ENCODE measurements at regions not wholly inside any gene's neighbourhood (a gene's known extent, or its start where the extent isn't known, plus 50 kb on each side); places are given as distances from the start of the nearest gene placed in this dataset.
A peak's percentile ranks its signal among the peaks of the same experiment; 100 is the strongest.

DNA sequence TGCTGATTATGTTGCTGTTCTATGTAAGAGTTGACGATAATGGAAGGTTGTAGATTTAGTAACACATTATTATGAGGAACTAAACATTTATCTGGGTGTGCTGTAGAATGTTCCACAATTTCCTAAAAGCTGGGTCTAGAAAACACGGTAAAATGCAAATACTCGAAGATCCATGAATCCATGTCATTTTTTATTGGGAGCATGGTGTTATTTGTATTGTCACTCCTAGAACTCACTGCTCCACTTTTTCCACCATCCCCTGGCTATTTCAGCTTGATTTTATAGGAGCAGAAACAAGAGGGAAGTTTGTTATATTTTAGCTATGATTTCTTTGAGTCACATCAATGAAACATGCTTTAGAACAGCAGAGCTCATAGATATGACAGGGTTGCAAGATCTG, 155.0 kb upstream of the ANK2 start:
- no peak overlapping the region for H3K4me3 ChIP-seq (replicated peaks in 1 of 2; ENCODE audit: low read depth in 2 of 2, low read length in 2 of 2)
- no peak for DNase-seq (ENCODE audit: low read depth in 2 of 2)
- TF ChIP-seq, protein P1, sequence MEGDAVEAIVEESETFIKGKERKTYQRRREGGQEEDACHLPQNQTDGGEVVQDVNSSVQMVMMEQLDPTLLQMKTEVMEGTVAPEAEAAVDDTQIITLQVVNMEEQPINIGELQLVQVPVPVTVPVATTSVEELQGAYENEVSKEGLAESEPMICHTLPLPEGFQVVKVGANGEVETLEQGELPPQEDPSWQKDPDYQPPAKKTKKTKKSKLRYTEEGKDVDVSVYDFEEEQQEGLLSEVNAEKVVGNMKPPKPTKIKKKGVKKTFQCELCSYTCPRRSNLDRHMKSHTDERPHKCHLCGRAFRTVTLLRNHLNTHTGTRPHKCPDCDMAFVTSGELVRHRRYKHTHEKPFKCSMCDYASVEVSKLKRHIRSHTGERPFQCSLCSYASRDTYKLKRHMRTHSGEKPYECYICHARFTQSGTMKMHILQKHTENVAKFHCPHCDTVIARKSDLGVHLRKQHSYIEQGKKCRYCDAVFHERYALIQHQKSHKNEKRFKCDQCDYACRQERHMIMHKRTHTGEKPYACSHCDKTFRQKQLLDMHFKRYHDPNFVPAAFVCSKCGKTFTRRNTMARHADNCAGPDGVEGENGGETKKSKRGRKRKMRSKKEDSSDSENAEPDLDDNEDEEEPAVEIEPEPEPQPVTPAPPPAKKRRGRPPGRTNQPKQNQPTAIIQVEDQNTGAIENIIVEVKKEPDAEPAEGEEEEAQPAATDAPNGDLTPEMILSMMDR (IDR thresholded peaks at IDR 0.05; ENCODE audit: low read depth, low read length): no peak

DNA sequence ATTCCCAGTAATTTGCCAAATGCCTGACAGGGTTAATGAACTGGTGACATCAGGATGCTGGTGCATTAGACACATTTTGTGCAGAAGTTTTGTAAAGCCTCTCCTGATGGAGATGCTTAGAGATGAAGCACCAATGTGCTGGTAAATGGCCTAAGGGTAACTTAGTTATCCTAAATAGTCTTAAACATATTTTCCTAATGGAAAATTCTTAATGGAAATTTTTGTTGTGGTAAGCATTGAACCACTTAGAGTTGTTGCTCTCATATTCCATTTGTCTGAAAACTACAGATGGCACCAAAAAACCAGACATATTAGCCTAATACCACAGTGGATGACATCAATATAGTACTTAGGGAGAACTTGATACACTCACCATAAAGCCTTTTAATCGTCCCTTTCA, 154.5 kb upstream of the ANK2 start:
- H3K4me3 ChIP-seq (replicated peaks in 1 of 2; ENCODE audit: low read depth in 2 of 2, low read length in 2 of 2): no peak overlapping the region
- DNase-seq (ENCODE audit: low read depth in 2 of 2): no peak
- TF ChIP-seq, protein P1 (IDR thresholded peaks at IDR 0.05; ENCODE audit: low read depth, low read length): no peak

DNA sequence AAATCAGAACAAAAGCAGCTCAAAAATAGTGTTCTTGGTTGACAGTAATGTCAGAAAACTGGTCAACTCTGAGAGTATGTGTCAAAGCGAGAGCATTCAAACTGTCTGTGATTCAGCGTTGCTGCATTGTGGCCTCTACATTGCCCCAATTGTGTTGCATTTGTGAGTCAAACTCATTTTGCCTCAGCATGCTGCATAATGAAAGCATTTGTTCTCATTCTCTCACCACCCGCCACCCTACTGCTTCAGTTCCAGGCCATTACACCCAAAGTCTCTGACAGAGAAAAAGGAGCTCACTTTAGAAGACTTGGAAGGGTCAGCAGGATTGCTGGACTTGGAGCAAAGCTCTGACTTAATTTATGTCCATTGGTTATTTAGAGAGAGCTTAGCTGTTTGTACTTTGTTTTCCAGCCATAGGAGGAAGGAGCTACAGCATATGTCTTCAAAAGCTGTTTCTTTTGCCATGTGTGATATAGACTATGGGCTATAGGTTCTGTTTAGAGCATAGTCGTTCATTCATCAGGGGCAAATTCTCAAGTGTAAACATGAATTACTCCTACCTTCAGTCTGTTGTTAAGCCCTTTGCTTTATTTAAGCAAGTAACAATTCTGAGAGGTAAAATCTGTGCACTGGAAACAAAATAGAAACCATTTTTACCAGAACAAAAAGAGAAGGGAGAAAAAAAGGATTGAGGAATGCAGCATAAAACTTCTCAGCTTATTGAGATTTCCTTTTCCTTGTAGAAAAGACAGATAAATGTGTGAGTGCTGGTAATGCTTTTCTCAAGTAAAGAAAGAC, 153.4 kb upstream of the ANK2 start:
- DNase-seq (ENCODE audit: low read depth in 2 of 2): peak in 1 of 2 donors; percentile 38
- H3K4me3 ChIP-seq (replicated peaks in 1 of 2; ENCODE audit: low read depth in 2 of 2, low read length in 2 of 2): no peak overlapping the region
- TF ChIP-seq, protein P1 (IDR thresholded peaks at IDR 0.05; ENCODE audit: low read depth, low read length): no peak

DNA sequence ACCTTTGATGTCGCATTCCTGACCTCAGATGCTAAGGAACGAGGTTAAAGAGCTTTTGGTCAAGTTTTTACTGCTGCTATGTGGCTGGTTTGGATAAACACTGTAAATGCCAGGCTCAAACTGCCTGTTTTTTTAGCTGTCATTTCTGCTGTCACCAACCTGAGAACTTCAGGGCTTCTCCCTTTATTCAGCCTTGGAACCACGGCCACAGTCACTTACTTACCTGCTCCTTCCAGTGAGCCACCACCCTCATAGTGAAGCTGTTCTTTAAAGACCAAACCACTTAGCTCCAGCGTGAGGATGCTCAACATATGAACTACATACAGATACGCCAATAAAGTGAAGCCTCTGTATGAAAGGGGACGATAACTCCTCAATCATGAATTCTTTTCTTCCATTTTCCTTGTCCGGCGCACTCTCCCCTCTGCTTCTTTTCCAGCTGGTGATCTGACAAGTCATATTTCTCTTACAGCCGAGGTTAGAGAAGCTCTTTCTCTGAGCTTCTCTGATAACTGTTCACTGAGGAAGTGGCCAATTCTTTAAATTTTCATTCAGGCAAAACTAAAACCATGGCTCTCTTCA, 152.8 kb upstream of the ANK2 start:
- TF ChIP-seq, protein P1 (IDR thresholded peaks at IDR 0.05; ENCODE audit: low read depth, low read length): no peak
- no peak for DNase-seq (ENCODE audit: low read depth in 2 of 2)
- H3K4me3 ChIP-seq (replicated peaks in 1 of 2; ENCODE audit: low read depth in 2 of 2, low read length in 2 of 2): no peak overlapping the region

DNA sequence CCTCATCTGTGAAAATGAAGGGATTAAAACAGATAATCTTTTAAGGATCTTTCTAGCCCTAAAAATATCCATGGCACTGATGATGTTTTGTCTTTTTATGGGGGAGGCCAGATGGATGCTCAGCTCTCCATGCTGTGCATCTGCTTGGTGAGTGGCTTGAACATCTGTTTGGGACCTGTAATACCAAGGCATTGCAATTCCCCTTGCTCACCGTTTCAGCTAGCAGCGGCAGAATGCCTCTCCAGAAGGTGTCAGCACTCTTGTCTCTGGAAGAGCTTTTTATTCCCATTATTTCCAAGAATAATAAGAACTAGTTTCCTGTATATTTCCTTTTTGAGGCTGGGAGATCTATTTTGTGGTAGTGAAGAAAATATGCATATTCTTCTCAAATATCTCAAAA, 151.9 kb upstream of the ANK2 start:
- TF ChIP-seq, protein P1 (IDR thresholded peaks at IDR 0.05; ENCODE audit: low read depth, low read length): no peak
- H3K4me3 ChIP-seq (replicated peaks in 1 of 2; ENCODE audit: low read depth in 2 of 2, low read length in 2 of 2): no peak overlapping the region
- no peak for DNase-seq (ENCODE audit: low read depth in 2 of 2)

DNA sequence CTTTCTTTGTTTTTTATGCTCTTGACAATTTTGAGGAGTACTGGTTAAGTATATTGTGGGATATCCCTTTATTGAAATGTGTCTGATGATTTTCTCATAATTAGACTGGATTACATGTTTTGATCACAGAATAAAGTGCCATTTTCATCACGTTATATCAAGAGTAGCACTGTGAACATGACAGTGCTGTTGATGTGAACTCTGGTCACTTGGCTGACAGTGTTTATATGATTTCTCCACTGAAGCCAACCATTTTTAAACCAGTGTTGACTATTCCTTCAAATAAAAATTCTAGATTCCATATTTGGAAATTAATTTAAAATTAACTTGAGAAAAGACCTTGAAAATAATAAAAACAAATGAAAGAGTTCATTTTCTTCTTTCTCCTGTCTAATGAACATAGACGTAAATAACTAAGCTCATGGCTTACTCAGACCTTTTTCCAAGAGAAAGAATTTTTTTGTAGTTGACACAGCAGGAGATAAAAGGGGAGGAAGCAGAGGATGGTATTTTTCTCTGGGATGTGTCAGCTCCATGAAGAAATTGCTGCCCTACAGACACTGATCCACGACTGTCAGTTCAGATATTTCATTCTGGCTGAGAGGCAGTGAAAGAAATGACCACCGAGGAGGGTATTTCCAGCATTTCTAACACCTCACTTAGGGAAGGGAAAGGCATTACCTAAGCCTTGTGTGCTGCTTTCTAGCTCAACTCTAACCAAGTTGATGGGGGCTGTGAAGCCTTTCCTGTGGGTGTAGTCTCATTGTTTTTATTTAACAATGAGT, 150.9 kb upstream of the ANK2 start:
- DNase-seq (ENCODE audit: low read depth in 2 of 2): peak in 1 of 2 donors; percentile 27
- TF ChIP-seq, protein P1 (IDR thresholded peaks at IDR 0.05; ENCODE audit: low read depth, low read length): no peak
- H3K4me3 ChIP-seq (replicated peaks in 1 of 2; ENCODE audit: low read depth in 2 of 2, low read length in 2 of 2): no peak overlapping the region

All from cardiac fibroblast (primary cell).